Trophoblast cell (in vitro differentiated cells and primary cell): ENCODE measurements at regions not wholly inside any gene's neighbourhood (a gene's known extent, or its start where the extent isn't known, plus 50 kb on each side); places are given as distances from the start of the nearest gene placed in this dataset.

Experiments
- DNase-seq, 2 donors: peaks; one replicate each; pipeline ENCODE4 v3.0.0-alpha.2; 2016
- H2AFZ ChIP-seq: 2 replicates; pipeline ENCODE4 v1.6.1; 2013; ENCODE audit warnings: low read length, moderate library complexity, mild to moderate bottlenecking; ENCODE audit not compliant: insufficient read depth, poor library complexity
- H2AK5ac ChIP-seq: 2 replicates; pipeline ENCODE4 v1.6.1; 2013; ENCODE audit warnings: mild to moderate bottlenecking, low read length
- H2BK120ac ChIP-seq: 2 replicates; pipeline ENCODE4 v1.6.1; 2013; ENCODE audit warnings: low read length, mild to moderate bottlenecking, moderate library complexity; ENCODE audit not compliant: insufficient read depth, poor library complexity
- H2BK12ac ChIP-seq: 2 replicates; pipeline ENCODE4 v1.6.1; 2013; ENCODE audit warnings: mild to moderate bottlenecking, low read length, moderate library complexity
- H2BK5ac ChIP-seq: 2 replicates; pipeline ENCODE4 v1.6.1; 2013; ENCODE audit warnings: low read length, low read depth, moderate library complexity, mild to moderate bottlenecking; ENCODE audit not compliant: poor library complexity
- H3K14ac ChIP-seq: 2 replicates; pipeline ENCODE4 v1.6.1; 2013; ENCODE audit warnings: mild to moderate bottlenecking, low read length
- H3K18ac ChIP-seq: 2 replicates; pipeline ENCODE4 v1.6.1; 2013; ENCODE audit warnings: mild to moderate bottlenecking, low read length
- H3K23ac ChIP-seq: 2 replicates; pipeline ENCODE4 v1.6.1; 2013; ENCODE audit warnings: low read length
- H3K27ac ChIP-seq: 2 replicates; pipeline ENCODE4 v1.5.1; 2013; ENCODE audit warnings: low read depth, mild to moderate bottlenecking, inconsistent platforms, low read length, moderate library complexity
- H3K27me3 ChIP-seq: 2 replicates; pipeline ENCODE4 v1.6.1; 2013; ENCODE audit warnings: inconsistent platforms, mild to moderate bottlenecking, low read length, moderate library complexity; ENCODE audit not compliant: insufficient read depth
- H3K36me3 ChIP-seq, 2 experiments: 1 replicate in 1 of 2; 2 replicates in 1 of 2; pipeline ENCODE4 v1.6.1; 2013; ENCODE audit warnings: low read length in 2 of 2, mild to moderate bottlenecking in 2 of 2, moderate library complexity in 1 of 2; ENCODE audit not compliant: insufficient read depth in 2 of 2, control insufficient read depth in 1 of 2
- H3K4ac ChIP-seq: 2 replicates; pipeline ENCODE4 v1.6.1; 2013; ENCODE audit warnings: low read depth, mild to moderate bottlenecking, low read length, moderate library complexity
- H3K4me1 ChIP-seq, 2 experiments: 1 replicate in 1 of 2; 2 replicates in 1 of 2; pipeline ENCODE4 v1.6.1; 2013; ENCODE audit warnings: low read length in 2 of 2, mild to moderate bottlenecking in 2 of 2, moderate library complexity in 1 of 2; ENCODE audit not compliant: insufficient read depth in 2 of 2, control insufficient read depth in 1 of 2
- H3K4me2 ChIP-seq: 2 replicates; pipeline ENCODE4 v1.6.1; 2013; ENCODE audit warnings: inconsistent platforms, mild to moderate bottlenecking, low read length, moderate library complexity
- H3K4me3 ChIP-seq: 2 replicates; pipeline ENCODE4 v1.5.1; 2013; ENCODE audit warnings: mild to moderate bottlenecking, low read depth, low read length, inconsistent platforms
- H3K79me1 ChIP-seq: one replicate; pipeline ENCODE4 v1.6.1; 2013; ENCODE audit warnings: low read length
- H3K79me2 ChIP-seq: 2 replicates; pipeline ENCODE4 v1.6.1; 2013; ENCODE audit warnings: low read length, mild to moderate bottlenecking; ENCODE audit not compliant: control insufficient read depth, insufficient read depth, poor library complexity
- H3K9ac ChIP-seq: 2 replicates; pipeline ENCODE4 v1.6.1; 2013; ENCODE audit warnings: mild to moderate bottlenecking, low read length
- H3K9me3 ChIP-seq: 2 replicates; pipeline ENCODE4 v1.6.1; 2013; ENCODE audit warnings: low read depth, mild to moderate bottlenecking, control low read depth, inconsistent platforms, low read length; ENCODE audit not compliant: insufficient read depth
- H4K12ac ChIP-seq: 2 replicates; pipeline ENCODE4 v1.6.1; 2013; ENCODE audit warnings: low read depth, mild to moderate bottlenecking, low read length, moderate library complexity
- H4K8ac ChIP-seq: 2 replicates; pipeline ENCODE4 v1.6.1; 2013; ENCODE audit warnings: low read depth, mild to moderate bottlenecking, low read length, moderate library complexity
- H4K91ac ChIP-seq: one replicate; pipeline ENCODE4 v1.6.1; 2013; ENCODE audit warnings: low read depth, mild to moderate bottlenecking, low read length, moderate library complexity
- WGBS: extraction: QIAGEN DNeasy Blood & Tissue Kit; methylation state at CpG from one replicate; pipeline ENCODE4 v1.1.7; 2013; ENCODE audit warnings: missing lambda C conversion rate; ENCODE audit not compliant: insufficient read length, insufficient coverage; ENCODE audit errors: extremely low coverage; 5-methylcytosine and 5-hydroxymethylcytosine counted together

- Histone ChIP-seq H3K4ac (no peak overlapping the region), H3K14ac (no peak overlapping the region), H3K4me1 (no peaks in the 10 kb centered on the region), H3K79me2 (no peaks in the 10 kb centered on the region), H3K27ac (no peak overlapping the region), H2BK5ac (no peak overlapping the region), H3K23ac (no peak overlapping the region), H3K79me1 (no peaks in the 10 kb centered on the region), H3K36me3 (no peaks in the 10 kb centered on the region), H3K18ac (no peak overlapping the region), H3K9me3 (no peaks in the 10 kb centered on the region), H3K27me3 (no peaks in the 10 kb centered on the region), H2BK120ac (no peak overlapping the region), H2AFZ (no peak overlapping the region), H4K91ac (no peak overlapping the region), H4K12ac (no peak overlapping the region), H3K4me3 (no peak overlapping the region), H3K9ac (no peak overlapping the region), H3K4me2 (no peak overlapping the region), H2BK12ac (no peak overlapping the region), H2AK5ac (no peak overlapping the region), H4K8ac (no peak overlapping the region)
- peak; percentile 70 to 89 for DNase-seq
- no CpG with 5 or more reads among the region's 5 CpGs for WGBS
Observed at GRCh38 chr4:183563874-183564273, 59.0 kb downstream of the ING2 start.

GRCh38 chr4:183571350-183571941 is 66.6 kb downstream of the ING2 start:
- H4K12ac ChIP-seq, result no peak overlapping the region
- H3K79me2 ChIP-seq, result no peaks in the 10 kb centered on the region
- no peak overlapping the region for H3K4me3 ChIP-seq
- H2BK5ac ChIP-seq, result no peak overlapping the region
- no peaks in the 10 kb centered on the region for H3K9me3 ChIP-seq
- no peak overlapping the region for H3K14ac ChIP-seq
- no peak overlapping the region for H3K27ac ChIP-seq
- H2BK12ac ChIP-seq, result no peak overlapping the region
- H2AFZ ChIP-seq, result no peak overlapping the region
- peaks cover 0 to 4% of the 10 kb centered on the region in 2 experiments for H3K4me1 ChIP-seq
- H3K79me1 ChIP-seq, result no peaks in the 10 kb centered on the region
- H3K4ac ChIP-seq, result no peak overlapping the region
- H4K91ac ChIP-seq, result no peak overlapping the region
- no peak overlapping the region for H3K23ac ChIP-seq
- no CpG with 5 or more reads among the region's 10 CpGs for WGBS
- no peak overlapping the region for H4K8ac ChIP-seq
- H2BK120ac ChIP-seq, result no peak overlapping the region
- peak; percentile 31 to 70 for DNase-seq
- no peak overlapping the region for H3K4me2 ChIP-seq
- no peak overlapping the region for H2AK5ac ChIP-seq
- H3K27me3 ChIP-seq, result no peaks in the 10 kb centered on the region
- no peak overlapping the region for H3K18ac ChIP-seq
- no peaks in the 10 kb centered on the region for H3K36me3 ChIP-seq
- no peak overlapping the region for H3K9ac ChIP-seq

- Histone ChIP-seq H3K4me3 (no peak overlapping the region), H3K79me2 (no peaks in the 10 kb centered on the region), H3K18ac (no peak overlapping the region), H3K4ac (no peak overlapping the region), H2AK5ac (no peak overlapping the region), H2AFZ (no peak overlapping the region), H3K9me3 (no peaks in the 10 kb centered on the region), H3K23ac (no peak overlapping the region), H2BK120ac (no peak overlapping the region), H3K27me3 (no peaks in the 10 kb centered on the region), H3K4me1 (no peaks in the 10 kb centered on the region), H4K12ac (no peak overlapping the region), H3K27ac (no peak overlapping the region), H3K79me1 (no peaks in the 10 kb centered on the region), H3K14ac (no peak overlapping the region), H2BK12ac (no peak overlapping the region), H4K8ac (no peak overlapping the region), H3K36me3 (no peaks in the 10 kb centered on the region), H3K9ac (no peak overlapping the region), H2BK5ac (no peak overlapping the region), H3K4me2 (no peak overlapping the region), H4K91ac (no peak overlapping the region)
- no peak for DNase-seq
- no CpG with 5 or more reads among the region's 6 CpGs for WGBS
Observed at GRCh38 chr4:183576701-183577404, 72.0 kb downstream of the ING2 start.

- no peak overlapping the region for H2AFZ ChIP-seq
- H3K27me3 ChIP-seq, result no peaks in the 10 kb centered on the region
- H3K4me1 ChIP-seq, result no peaks in the 10 kb centered on the region
- H3K18ac ChIP-seq, result no peak overlapping the region
- no peak overlapping the region for H3K4ac ChIP-seq
- H2BK120ac ChIP-seq, result no peak overlapping the region
- no peaks in the 10 kb centered on the region for H3K79me1 ChIP-seq
- no peak overlapping the region for H3K4me3 ChIP-seq
- H3K9me3 ChIP-seq, result no peaks in the 10 kb centered on the region
- no peak overlapping the region for H3K9ac ChIP-seq
- no peak overlapping the region for H2BK12ac ChIP-seq
- no peak overlapping the region for H3K4me2 ChIP-seq
- no peak overlapping the region for H3K14ac ChIP-seq
- peak in 1 of 2 donors; percentile 12 for DNase-seq
- H2AK5ac ChIP-seq, result no peak overlapping the region
- H3K27ac ChIP-seq, result no peak overlapping the region
- no peak overlapping the region for H4K12ac ChIP-seq
- no CpG with 5 or more reads among the region's 3 CpGs for WGBS
- H4K91ac ChIP-seq, result no peak overlapping the region
- H3K23ac ChIP-seq, result no peak overlapping the region
- no peak overlapping the region for H2BK5ac ChIP-seq
- no peaks in the 10 kb centered on the region for H3K36me3 ChIP-seq
- H4K8ac ChIP-seq, result no peak overlapping the region
- no peaks in the 10 kb centered on the region for H3K79me2 ChIP-seq
Observed at GRCh38 chr4:183580370-183580769, 75.5 kb downstream of the ING2 start.
